ENCODE measurements at regions not wholly inside any gene's neighbourhood (a gene's known extent, or its start where the extent isn't known, plus 50 kb on each side); places are given as distances from the start of the nearest gene placed in this dataset.

GRCh38 chr16:86963600-86964575 is 353.3 kb downstream of the C16orf95 start:
- DNase-seq (ENCODE audit: low spot score) = no peak
- intact Hi-C loops (cut with DNase I) = no loop called here

- intact Hi-C loops (cut with DNase I) = no loop called here
- DNase-seq (ENCODE audit: low spot score) = no peak
Observed at GRCh38 chr16:86964796-86965241, 352.4 kb downstream of the C16orf95 start.

GRCh38 chr16:86965331-86965730 is 351.9 kb downstream of the C16orf95 start:
- no peak for DNase-seq (ENCODE audit: low spot score)
- intact Hi-C loops (cut with DNase I) = no loop called here

GRCh38 chr16:86965840-86966550 is 351.2 kb downstream of the C16orf95 start:
- DNase-seq (ENCODE audit: low spot score) = no peak
- intact Hi-C loops (cut with DNase I) = no loop called here

- no peak for DNase-seq (ENCODE audit: low spot score)
- intact Hi-C loops (cut with DNase I) = no loop called here
Observed at GRCh38 chr16:86966777-86967176, 350.4 kb downstream of the C16orf95 start.

- no peak for DNase-seq (ENCODE audit: low spot score)
- intact Hi-C loops (cut with DNase I) = no loop called here
Observed at GRCh38 chr16:86968866-86969265, 348.3 kb downstream of the C16orf95 start.

GRCh38 chr16:86969716-86970115 is 347.5 kb downstream of the C16orf95 start:
- intact Hi-C loops (cut with DNase I) = no loop called here
- no peak for DNase-seq (ENCODE audit: low spot score)

- intact Hi-C loops (cut with DNase I) = no loop called here
- DNase-seq (ENCODE audit: low spot score) = no peak
Observed at GRCh38 chr16:86970279-86970678, 346.9 kb downstream of the C16orf95 start.

- intact Hi-C loops (cut with DNase I) = no loop called here
- DNase-seq (ENCODE audit: low spot score) = no peak
Observed at GRCh38 chr16:86970726-86971125, 346.5 kb downstream of the C16orf95 start.

GRCh38 chr16:86971251-86971650 is 345.9 kb downstream of the C16orf95 start:
- intact Hi-C loops (cut with DNase I) = no loop called here
- DNase-seq (ENCODE audit: low spot score) = no peak

- no peak for DNase-seq (ENCODE audit: low spot score)
- intact Hi-C loops (cut with DNase I) = no loop called here
Observed at GRCh38 chr16:86974120-86974519, 343.1 kb downstream of the C16orf95 start.

GRCh38 chr16:86975445-86975844 is 341.7 kb downstream of the C16orf95 start:
- DNase-seq (ENCODE audit: low spot score) = no peak
- intact Hi-C loops (cut with DNase I) = no loop called here

- peak; percentile 52 for DNase-seq (ENCODE audit: low spot score)
- intact Hi-C loops (cut with DNase I) = no loop called here
Observed at GRCh38 chr16:86977076-86977676, 340.0 kb downstream of the C16orf95 start.

GRCh38 chr16:86978445-86979030 is 338.7 kb downstream of the C16orf95 start:
- intact Hi-C loops (cut with DNase I) = no loop called here
- DNase-seq (ENCODE audit: low spot score) = peak; percentile 71

- DNase-seq (ENCODE audit: low spot score) = no peak
- intact Hi-C loops (cut with DNase I) = no loop called here
Observed at GRCh38 chr16:86979061-86979460, 338.1 kb downstream of the C16orf95 start.

- no peak for DNase-seq (ENCODE audit: low spot score)
- intact Hi-C loops (cut with DNase I) = no loop called here
Observed at GRCh38 chr16:86979984-86980553, 337.1 kb downstream of the C16orf95 start.

GRCh38 chr16:86980644-86981043 is 336.5 kb downstream of the C16orf95 start:
- peak; percentile 66 for DNase-seq (ENCODE audit: low spot score)
- intact Hi-C loops (cut with DNase I) = no loop called here

GRCh38 chr16:86982347-86982596 is 334.9 kb downstream of the C16orf95 start:
- intact Hi-C loops (cut with DNase I) = loop anchor here in 1 of 2 donors (1.0 kb wide), 1 partner anchor 20 kb away; no protein-coding TSS in a partner anchor
- peak; percentile 9 for DNase-seq (ENCODE audit: low spot score)

- intact Hi-C loops (cut with DNase I) = loop anchor here in 1 of 2 donors (1.0 kb wide), 1 partner anchor 21 kb away; no protein-coding TSS in a partner anchor
- peak; percentile 51 for DNase-seq (ENCODE audit: low spot score)
Observed at GRCh38 chr16:86982912-86983311, 334.3 kb downstream of the C16orf95 start.
